T-helper 17 cell (primary cell): ENCODE measurements at regions not wholly inside any gene's neighbourhood (a gene's known extent, or its start where the extent isn't known, plus 50 kb on each side); places are given as distances from the start of the nearest gene placed in this dataset.

ENCODE experiments used
- ATAC-seq: fragments of 150-1000 bp; cut with Tn5 transposase; 2 replicates; pipeline ENCODE4 v1.10.0; 2021; ENCODE audit warnings: mild to moderate bottlenecking, moderate library complexity
- DNase-seq, 3 donors: peaks; one replicate each; pipeline versions ENCODE4 v3.0.0 to v3.0.0-alpha.2; 2020 to 2021
- H3K9me3 ChIP-seq: one replicate; pipeline ENCODE4 v1.7.0; 2013; ENCODE audit warnings: low read length, mild to moderate bottlenecking; ENCODE audit not compliant: control insufficient read depth, poor library complexity, severe bottlenecking
- H3K27ac Mint-ChIP-seq: one replicate; pipeline ENCODE4 v1.8.0; 2022; ENCODE audit warnings: mild to moderate bottlenecking, moderate library complexity, mixed read lengths
- H3K27me3 Mint-ChIP-seq: one replicate; pipeline ENCODE4 v1.8.0; 2022; ENCODE audit warnings: mixed read lengths
- H3K36me3 Mint-ChIP-seq: one replicate; pipeline ENCODE4 v1.8.0; 2022; ENCODE audit warnings: low read depth, mixed read lengths
- H3K4me1 Mint-ChIP-seq: one replicate; pipeline ENCODE4 v1.8.0; 2022; ENCODE audit warnings: mild to moderate bottlenecking, mixed read lengths
- H3K4me3 Mint-ChIP-seq: one replicate; pipeline ENCODE4 v1.8.0; 2022; ENCODE audit warnings: mild to moderate bottlenecking, moderate library complexity, mixed read lengths

GRCh38 chr7:428387-428786 is 91.3 kb downstream of the PDGFA start:
- Mint-ChIP-seq H3K4me1 (no peaks in the 10 kb centered on the region), H3K27ac (no peak overlapping the region), H3K27me3 (no peaks in the 10 kb centered on the region), H3K4me3 (no peak overlapping the region), H3K36me3 (no peaks in the 10 kb centered on the region)
- DNase-seq = no peak
- no peak for ATAC-seq
- H3K9me3 ChIP-seq = no peaks in the 10 kb centered on the region

- no peaks in the 10 kb centered on the region for H3K36me3 Mint-ChIP-seq
- no peaks in the 10 kb centered on the region for H3K4me1 Mint-ChIP-seq
- ATAC-seq = no peak
- no peaks in the 10 kb centered on the region for H3K9me3 ChIP-seq
- H3K27ac Mint-ChIP-seq = no peak overlapping the region
- H3K4me3 Mint-ChIP-seq = no peak overlapping the region
- no peak for DNase-seq
- no peaks in the 10 kb centered on the region for H3K27me3 Mint-ChIP-seq
These were observed 90.5 kb downstream of the PDGFA start for GRCh38 chr7:428927-429827.

GRCh38 chr7:429828-430180 is 89.8 kb downstream of the PDGFA start:
- no peaks in the 10 kb centered on the region for H3K36me3 Mint-ChIP-seq
- no peak overlapping the region for H3K27ac Mint-ChIP-seq
- no peak for ATAC-seq
- no peak overlapping the region for H3K4me3 Mint-ChIP-seq
- no peaks in the 10 kb centered on the region for H3K4me1 Mint-ChIP-seq
- DNase-seq = no peak
- no peaks in the 10 kb centered on the region for H3K9me3 ChIP-seq
- no peaks in the 10 kb centered on the region for H3K27me3 Mint-ChIP-seq

GRCh38 chr7:431041-431440 is 88.6 kb downstream of the PDGFA start:
- no peak for DNase-seq
- no peak for ATAC-seq
- Mint-ChIP-seq H3K27ac (no peak overlapping the region), H3K4me3 (no peak overlapping the region), H3K36me3 (no peaks in the 10 kb centered on the region), H3K4me1 (peaks cover 2% of the 10 kb centered on the region), H3K27me3 (peaks cover 10% of the 10 kb centered on the region)
- no peaks in the 10 kb centered on the region for H3K9me3 ChIP-seq

- Mint-ChIP-seq H3K4me3 (no peak overlapping the region), H3K4me1 (peaks cover 2% of the 10 kb centered on the region), H3K27me3 (peaks cover 10% of the 10 kb centered on the region), H3K36me3 (no peaks in the 10 kb centered on the region), H3K27ac (no peak overlapping the region)
- no peak for DNase-seq
- no peak for ATAC-seq
- no peaks in the 10 kb centered on the region for H3K9me3 ChIP-seq
These were observed 88.0 kb downstream of the PDGFA start for GRCh38 chr7:431658-432111.

- DNase-seq = no peak
- Mint-ChIP-seq H3K4me1 (peaks cover 2% of the 10 kb centered on the region), H3K36me3 (no peaks in the 10 kb centered on the region), H3K4me3 (no peak overlapping the region), H3K27ac (no peak overlapping the region), H3K27me3 (peaks cover 10% of the 10 kb centered on the region)
- no peaks in the 10 kb centered on the region for H3K9me3 ChIP-seq
- ATAC-seq = no peak
These were observed 87.4 kb downstream of the PDGFA start for GRCh38 chr7:432256-432655.

GRCh38 chr7:432933-433332 is 86.7 kb downstream of the PDGFA start:
- no peaks in the 10 kb centered on the region for H3K36me3 Mint-ChIP-seq
- DNase-seq = no peak
- ATAC-seq = no peak
- H3K27me3 Mint-ChIP-seq = peaks cover 10% of the 10 kb centered on the region
- H3K9me3 ChIP-seq = no peaks in the 10 kb centered on the region
- H3K4me1 Mint-ChIP-seq = peaks cover 2% of the 10 kb centered on the region
- no peak overlapping the region for H3K27ac Mint-ChIP-seq
- no peak overlapping the region for H3K4me3 Mint-ChIP-seq

GRCh38 chr7:433558-433957 is 86.1 kb downstream of the PDGFA start:
- no peak overlapping the region for H3K27ac Mint-ChIP-seq
- H3K27me3 Mint-ChIP-seq = peaks cover 10% of the 10 kb centered on the region
- peaks cover 2% of the 10 kb centered on the region for H3K4me1 Mint-ChIP-seq

GRCh38 chr7:434891-435629 is 84.6 kb downstream of the PDGFA start:
- ATAC-seq (no peak), DNase-seq (no peak)
- Mint-ChIP-seq H3K27ac (no peak overlapping the region), H3K27me3 (peaks cover 10% of the 10 kb centered on the region), H3K4me1 (peaks cover 2% of the 10 kb centered on the region), H3K4me3 (peak overlapping the region; percentile 28), H3K36me3 (no peaks in the 10 kb centered on the region)
- no peaks in the 10 kb centered on the region for H3K9me3 ChIP-seq

More at GRCh38 chr7:433558-433957, 86.1 kb downstream of the PDGFA start:
- no peak for DNase-seq
- no peaks in the 10 kb centered on the region for H3K36me3 Mint-ChIP-seq
- H3K4me3 Mint-ChIP-seq = no peak overlapping the region
- no peak for ATAC-seq
- H3K9me3 ChIP-seq = no peaks in the 10 kb centered on the region

GRCh38 chr7:435630-436366 is 83.8 kb downstream of the PDGFA start:
- peaks cover 10% of the 10 kb centered on the region for H3K27me3 Mint-ChIP-seq
- H3K4me3 Mint-ChIP-seq = no peak overlapping the region
- no peaks in the 10 kb centered on the region for H3K36me3 Mint-ChIP-seq
- DNase-seq (no peak), ATAC-seq (no peak)
- H3K27ac Mint-ChIP-seq = no peak overlapping the region
- H3K4me1 Mint-ChIP-seq = peaks cover 2% of the 10 kb centered on the region
- no peaks in the 10 kb centered on the region for H3K9me3 ChIP-seq

- DNase-seq (no peak), ATAC-seq (no peak)
- no peaks in the 10 kb centered on the region for H3K9me3 ChIP-seq
- peaks cover 10% of the 10 kb centered on the region for H3K27me3 Mint-ChIP-seq
- no peak overlapping the region for H3K27ac Mint-ChIP-seq
- H3K4me3 Mint-ChIP-seq = no peak overlapping the region
- H3K36me3 Mint-ChIP-seq = no peaks in the 10 kb centered on the region
- peaks cover 2% of the 10 kb centered on the region for H3K4me1 Mint-ChIP-seq
These were observed 83.1 kb downstream of the PDGFA start for GRCh38 chr7:436367-437128.

GRCh38 chr7:437329-438251 is 82.1 kb downstream of the PDGFA start:
- Mint-ChIP-seq H3K27ac (no peak overlapping the region), H3K4me3 (no peak overlapping the region), H3K36me3 (no peaks in the 10 kb centered on the region), H3K4me1 (peaks cover 2% of the 10 kb centered on the region), H3K27me3 (peaks cover 10% of the 10 kb centered on the region)
- H3K9me3 ChIP-seq = no peaks in the 10 kb centered on the region
- ATAC-seq = no peak
- DNase-seq = no peak
